ENCODE measurements at regions not wholly inside any gene's neighbourhood (a gene's known extent, or its start where the extent isn't known, plus 50 kb on each side); places are given as distances from the start of the nearest gene placed in this dataset.

DNA sequence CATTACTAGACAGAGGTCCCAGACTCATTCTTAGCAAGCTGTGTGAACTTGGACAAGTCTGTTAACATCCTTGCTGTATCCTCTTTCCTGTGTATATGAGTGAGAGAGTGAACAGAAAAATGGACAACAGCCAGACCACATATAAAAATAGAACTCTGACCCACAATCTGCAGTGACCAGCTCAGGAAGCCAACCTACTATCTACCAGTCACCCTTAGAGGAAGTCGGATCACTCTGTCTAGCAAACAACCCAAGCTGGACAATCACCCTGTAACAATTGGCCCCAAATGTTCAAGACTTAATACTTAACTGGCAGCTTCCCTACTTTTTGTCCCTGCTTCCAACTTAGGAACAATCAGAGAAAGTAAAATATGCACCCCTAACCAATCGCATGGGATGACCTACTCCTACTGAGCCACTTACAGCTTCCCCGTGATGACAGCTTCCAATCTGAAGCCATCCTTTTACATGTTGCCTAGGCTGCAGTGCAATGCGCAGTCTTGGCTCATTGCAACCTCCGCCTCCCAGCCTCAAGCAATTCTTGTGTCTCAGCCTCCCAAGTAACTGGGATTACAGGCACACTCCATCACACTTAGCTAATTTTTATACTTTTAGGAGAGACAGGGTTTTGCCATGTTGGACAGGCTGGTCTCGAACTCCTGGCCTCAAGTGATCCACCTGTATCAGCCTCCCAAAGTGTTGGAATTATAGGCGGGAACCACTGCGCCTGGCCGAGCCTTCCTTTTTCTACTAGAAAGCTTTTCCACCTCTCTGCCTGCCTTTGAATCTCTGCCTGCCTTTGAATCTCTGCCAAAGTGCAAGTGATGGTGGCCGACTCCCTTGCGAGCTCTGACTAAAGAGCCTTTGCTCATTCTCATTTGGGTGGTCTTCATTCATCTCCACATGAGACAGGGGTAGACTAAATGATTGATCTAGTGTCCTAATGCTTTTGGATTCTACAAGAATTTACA is 158.3 kb upstream of the NDUFV2 start:
- peak; percentile 20 to 62 for DNase-seq (ENCODE audit: low read depth in 2 of 2)

GRCh38 chr18:8944871-8945245 is 157.6 kb upstream of the NDUFV2 start:
- DNase-seq (ENCODE audit: low read depth in 2 of 2): no peak

GRCh38 chr18:8945514-8945913 is 157.0 kb upstream of the NDUFV2 start:
- no peak for DNase-seq (ENCODE audit: low read depth in 2 of 2)

DNA sequence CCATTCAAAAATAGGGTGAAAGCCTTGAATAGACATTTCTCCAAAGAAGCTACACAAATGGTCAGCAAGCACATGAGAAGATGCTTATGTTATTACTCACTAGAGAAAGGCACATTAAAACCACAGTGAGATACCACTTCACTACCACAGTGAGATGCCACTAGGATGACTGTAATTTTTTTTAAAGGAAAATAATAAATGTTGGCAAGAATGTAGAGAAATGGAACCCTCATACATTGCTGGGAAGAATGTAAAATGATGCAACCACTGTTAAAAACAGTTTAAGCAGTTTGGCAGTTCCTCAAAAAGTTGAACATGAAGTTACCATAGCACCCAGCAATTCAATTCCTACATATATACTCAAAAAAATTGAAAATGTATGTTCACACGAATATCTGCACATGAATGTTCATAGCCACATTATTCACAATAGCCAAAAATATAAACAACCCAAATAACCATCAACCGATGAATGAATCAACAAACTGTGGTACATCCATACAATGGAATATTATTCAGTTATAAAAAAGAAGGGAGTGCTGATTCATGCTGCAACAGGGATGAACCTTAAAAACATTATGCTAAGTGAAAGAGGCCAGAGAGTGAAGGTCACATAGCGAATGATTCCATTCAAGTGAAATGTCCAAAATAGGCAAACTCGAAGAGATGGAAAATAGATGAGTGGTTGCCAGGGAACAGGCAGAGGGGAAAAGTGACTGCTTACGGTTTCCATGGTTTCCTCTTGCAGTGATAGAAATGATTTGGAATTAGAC is 156.2 kb upstream of the NDUFV2 start:
- DNase-seq (ENCODE audit: low read depth in 2 of 2): peak; percentile 12 to 44

DNA sequence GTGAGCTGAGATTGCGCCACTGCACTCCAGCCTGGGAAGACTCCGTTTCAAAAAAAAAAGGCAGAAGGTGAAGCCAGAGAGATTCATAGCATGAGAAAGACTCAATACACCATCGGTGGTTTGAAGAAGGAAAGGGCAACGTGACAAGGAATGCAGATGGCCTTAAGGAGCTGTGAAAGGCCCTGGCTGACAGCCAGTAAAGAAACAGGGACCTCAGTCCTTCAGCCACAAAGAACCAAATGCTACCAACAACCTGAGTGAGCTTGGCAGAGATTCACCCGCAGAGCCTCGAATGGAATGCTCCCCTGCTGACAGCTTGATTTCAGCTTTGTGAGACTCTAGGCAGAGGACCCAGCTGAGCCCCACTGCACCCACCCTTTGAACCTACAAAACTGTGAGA is 154.9 kb upstream of the NDUFV2 start:
- no peak for DNase-seq (ENCODE audit: low read depth in 2 of 2)

GRCh38 chr18:8948011-8948410 is 154.5 kb upstream of the NDUFV2 start:
- DNase-seq (ENCODE audit: low read depth in 2 of 2): no peak

DNA sequence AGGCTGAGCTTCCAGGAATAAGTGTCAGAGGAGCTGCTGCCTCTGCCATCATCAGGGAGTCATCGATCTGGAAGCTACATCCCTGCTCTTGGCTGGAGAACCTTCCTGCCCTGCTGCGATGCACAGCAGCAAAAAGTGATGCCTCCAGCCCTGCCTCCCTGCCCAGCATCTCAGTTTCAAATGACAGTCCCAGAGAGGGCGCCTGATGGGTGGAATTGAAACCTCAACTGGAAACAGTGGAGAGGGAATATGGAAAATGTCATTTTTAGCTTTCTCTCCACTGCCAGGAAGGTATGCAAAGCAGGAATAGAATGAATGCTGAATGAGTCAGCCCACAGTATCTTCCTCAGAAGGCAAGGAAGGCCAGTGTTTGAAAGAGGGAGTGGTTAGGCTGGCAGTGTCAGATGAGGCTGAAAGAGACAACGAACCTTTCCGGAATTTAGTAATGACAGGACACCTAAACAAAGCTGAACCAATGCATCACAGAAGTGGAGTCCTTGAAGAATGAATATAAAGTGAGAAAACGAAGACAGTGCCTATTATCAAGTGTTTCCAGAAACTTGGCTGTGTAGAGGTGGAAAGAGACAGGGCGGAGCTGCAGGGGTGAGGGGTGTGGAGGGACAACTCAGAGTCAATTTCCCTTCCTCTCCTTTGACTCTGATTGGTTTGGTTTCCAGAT is 153.9 kb upstream of the NDUFV2 start:
- peak in 1 of 2 donors; percentile 34 for DNase-seq (ENCODE audit: low read depth in 2 of 2)

- no peak for DNase-seq (ENCODE audit: low read depth in 2 of 2)
Measured at GRCh38 chr18:8949206-8949605, 153.3 kb upstream of the NDUFV2 start.

DNA sequence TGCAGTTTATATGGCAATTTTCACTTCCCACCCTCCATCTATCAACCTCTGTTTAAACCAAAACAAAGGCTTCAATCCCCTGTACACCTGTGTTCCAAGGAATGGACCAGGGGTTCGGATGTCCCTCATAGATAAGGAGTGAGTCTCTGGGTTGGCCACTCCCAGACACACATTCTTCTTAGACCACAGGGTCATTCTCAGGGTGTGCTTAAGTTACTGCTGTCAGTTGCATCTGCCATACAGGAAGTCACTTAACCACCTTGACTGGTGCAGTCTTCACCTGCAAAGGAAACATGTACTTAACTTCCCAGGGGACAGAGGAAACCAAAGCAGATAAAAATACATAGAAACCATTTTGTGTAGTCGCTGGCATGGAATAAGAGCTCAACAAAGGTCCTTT is 151.0 kb upstream of the NDUFV2 start:
- no peak for DNase-seq (ENCODE audit: low read depth in 2 of 2)

- DNase-seq (ENCODE audit: low read depth in 2 of 2): no peak
Measured at GRCh38 chr18:8952174-8952573, 150.3 kb upstream of the NDUFV2 start.

GRCh38 chr18:8952769-8953760 is 149.4 kb upstream of the NDUFV2 start:
- no peak for DNase-seq (ENCODE audit: low read depth in 2 of 2)

DNA sequence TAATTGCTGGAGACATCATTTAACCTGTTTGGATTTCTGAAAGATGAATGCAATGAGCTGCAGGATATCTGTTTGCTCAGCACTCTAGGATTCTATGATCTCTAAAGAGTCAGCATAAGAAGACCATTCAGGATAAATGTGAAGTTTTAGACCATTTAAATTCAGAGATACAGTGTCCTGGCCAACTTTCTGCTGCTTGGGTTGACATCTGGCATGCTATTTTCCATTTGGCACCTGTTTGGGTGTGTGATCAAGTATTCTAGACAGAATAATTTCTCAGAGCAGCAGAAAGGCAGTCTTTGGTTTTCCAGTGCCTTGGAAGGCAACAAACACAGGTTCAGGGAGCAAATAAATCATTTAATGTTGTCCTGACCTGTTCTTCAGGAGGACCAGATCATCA is 144.8 kb upstream of the NDUFV2 start:
- DNase-seq (ENCODE audit: low read depth in 2 of 2): no peak

GRCh38 chr18:8958660-8959059 is 143.8 kb upstream of the NDUFV2 start:
- DNase-seq (ENCODE audit: low read depth in 2 of 2): no peak

- DNase-seq (ENCODE audit: low read depth in 2 of 2): no peak
Measured at GRCh38 chr18:8959551-8960135, 142.9 kb upstream of the NDUFV2 start.

GRCh38 chr18:8960740-8961657 is 141.5 kb upstream of the NDUFV2 start:
- peak in 1 of 2 donors; percentile 43 for DNase-seq (ENCODE audit: low read depth in 2 of 2)

DNA sequence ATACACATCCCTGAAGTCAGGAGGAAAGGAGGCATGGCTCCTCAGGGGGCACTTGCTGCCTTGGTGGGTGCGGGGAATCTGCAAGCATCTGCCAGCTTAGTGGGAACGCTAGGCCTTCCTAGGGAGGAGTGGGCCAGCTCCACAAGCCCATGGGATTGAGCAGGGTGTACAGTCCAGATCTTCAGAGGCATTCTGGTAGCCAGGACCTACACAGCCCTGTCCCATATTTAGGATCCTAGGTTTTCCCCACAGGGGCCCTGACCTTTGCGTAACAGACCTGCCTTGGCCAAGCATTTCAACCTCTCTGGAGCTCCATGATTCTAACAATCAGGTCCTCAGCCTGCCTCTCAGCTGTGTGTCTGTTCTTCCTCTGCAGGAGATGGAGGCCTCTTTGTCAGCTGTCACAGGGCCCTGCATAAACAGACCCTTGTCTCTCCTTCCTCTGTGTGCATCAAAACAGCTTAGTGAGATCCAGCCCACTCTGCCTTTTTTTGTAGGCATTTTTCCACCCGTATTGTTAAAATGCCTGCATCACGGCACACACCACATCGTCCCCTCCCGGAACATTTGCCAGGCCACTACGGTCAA is 140.2 kb upstream of the NDUFV2 start:
- DNase-seq (ENCODE audit: low read depth in 2 of 2): no peak

GRCh38 chr18:8962855-8963635 is 139.5 kb upstream of the NDUFV2 start:
- no peak for DNase-seq (ENCODE audit: low read depth in 2 of 2)

DNA sequence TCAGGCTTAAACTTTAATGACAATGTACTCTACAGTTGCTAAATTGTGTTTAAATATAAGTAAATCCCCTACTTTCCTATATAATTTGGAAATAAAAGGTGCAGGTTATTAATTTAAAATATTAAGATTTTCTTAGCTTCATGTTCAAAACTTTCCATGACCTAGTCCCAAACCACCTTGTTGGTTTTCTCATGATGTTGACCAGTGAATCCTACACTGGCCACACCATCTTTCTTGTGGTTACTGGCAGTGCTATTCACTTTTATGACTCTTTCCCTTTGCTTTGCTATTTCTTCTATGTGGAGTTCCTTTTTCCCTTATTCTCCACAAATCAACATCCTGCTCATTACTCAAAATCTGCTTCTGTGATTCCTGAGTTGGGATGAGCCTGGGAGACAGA is 138.6 kb upstream of the NDUFV2 start:
- no peak for DNase-seq (ENCODE audit: low read depth in 2 of 2)

Data from lung microvascular endothelial cell (primary cell).